ENCODE measurements at regions not wholly inside any gene's neighbourhood (a gene's known extent, or its start where the extent isn't known, plus 50 kb on each side); places are given as distances from the start of the nearest gene placed in this dataset.

- Mint-ChIP-seq H3K4me3 (ENCODE audit: unreplicated experiment) (no peak overlapping the region), H3K9me3 (ENCODE audit: unreplicated experiment) (peaks cover 2% of the 10 kb centered on the region), H3K36me3 (ENCODE audit: low read depth, unreplicated experiment) (no peaks in the 10 kb centered on the region), H3K4me1 (ENCODE audit: low read depth, unreplicated experiment) (no peaks in the 10 kb centered on the region), H3K27me3 (ENCODE audit: low read depth, unreplicated experiment) (no peaks in the 10 kb centered on the region), H3K27ac (ENCODE audit: unreplicated experiment) (no peak overlapping the region)
- H3K36me3 ChIP-seq (ENCODE audit: insufficient read depth, low read length) = no peaks in the 10 kb centered on the region
- no peaks in the 10 kb centered on the region for H3K9me3 ChIP-seq (ENCODE audit: insufficient read depth, low read depth, low read length)
- no peak overlapping the region for H3K4me2 ChIP-seq (ENCODE audit: low read length)
- no peak overlapping the region for H3K4me3 ChIP-seq (ENCODE audit: insufficient read depth, low read depth, low read length)
- H3K79me2 ChIP-seq (ENCODE audit: insufficient read depth, low read length) = no peaks in the 10 kb centered on the region
- no peaks in the 10 kb centered on the region for H4K20me1 ChIP-seq (ENCODE audit: insufficient read depth, low read length)
- H2AFZ ChIP-seq (ENCODE audit: low read depth, low read length) = no peak overlapping the region
- H3K4me1 ChIP-seq (ENCODE audit: insufficient read depth, low read length) = no peaks in the 10 kb centered on the region
- FAIRE-seq (no peak), DNase-seq (ENCODE audit: low read depth) (peak; percentile 85)
- no peak overlapping the region for H3K27ac ChIP-seq (ENCODE audit: low read depth, low read length)
- TF ChIP-seq CTCF (IDR thresholded peaks at IDR 0.05; ENCODE audit: insufficient read depth, low read depth, low read length) (no peak), EZH2 (IDR thresholded peaks at IDR 0.05; ENCODE audit: insufficient read depth, low read length) (no peak)
- no peak overlapping the region for H3K9ac ChIP-seq (ENCODE audit: low read length)
- no peaks in the 10 kb centered on the region for H3K27me3 ChIP-seq (ENCODE audit: insufficient read depth, low read length)
These were observed 173.5 kb downstream of the UBE2E3 start for GRCh38 chr2:181153886-181154285.

GRCh38 chr2:181157326-181157725 lies 176.9 kb downstream of the UBE2E3 start:
- Mint-ChIP-seq H3K9me3 (ENCODE audit: unreplicated experiment) (peaks cover 2% of the 10 kb centered on the region), H3K4me3 (ENCODE audit: unreplicated experiment) (no peak overlapping the region), H3K4me1 (ENCODE audit: low read depth, unreplicated experiment) (no peaks in the 10 kb centered on the region), H3K36me3 (ENCODE audit: low read depth, unreplicated experiment) (no peaks in the 10 kb centered on the region), H3K27me3 (ENCODE audit: low read depth, unreplicated experiment) (no peaks in the 10 kb centered on the region), H3K27ac (ENCODE audit: unreplicated experiment) (no peak overlapping the region)
- DNase-seq (ENCODE audit: low read depth) (peak; percentile 63), FAIRE-seq (no peak)
- no peaks in the 10 kb centered on the region for H3K79me2 ChIP-seq (ENCODE audit: insufficient read depth, low read length)
- no peak overlapping the region for H3K9ac ChIP-seq (ENCODE audit: low read length)
- no peaks in the 10 kb centered on the region for H3K27me3 ChIP-seq (ENCODE audit: insufficient read depth, low read length)
- H4K20me1 ChIP-seq (ENCODE audit: insufficient read depth, low read length) = no peaks in the 10 kb centered on the region
- H2AFZ ChIP-seq (ENCODE audit: low read depth, low read length) = no peak overlapping the region
- H3K27ac ChIP-seq (ENCODE audit: low read depth, low read length) = no peak overlapping the region
- no peaks in the 10 kb centered on the region for H3K4me1 ChIP-seq (ENCODE audit: insufficient read depth, low read length)
- no peaks in the 10 kb centered on the region for H3K9me3 ChIP-seq (ENCODE audit: insufficient read depth, low read depth, low read length)
- no peaks in the 10 kb centered on the region for H3K36me3 ChIP-seq (ENCODE audit: insufficient read depth, low read length)
- TF ChIP-seq CTCF (IDR thresholded peaks at IDR 0.05; ENCODE audit: insufficient read depth, low read depth, low read length) = no peak
- no peak overlapping the region for H3K4me2 ChIP-seq (ENCODE audit: low read length)
- H3K4me3 ChIP-seq (ENCODE audit: insufficient read depth, low read depth, low read length) = no peak overlapping the region

GRCh38 chr2:181158427-181158826 lies 178.0 kb downstream of the UBE2E3 start:
- no peak overlapping the region for H3K27ac Mint-ChIP-seq (ENCODE audit: unreplicated experiment)
- no peaks in the 10 kb centered on the region for H3K27me3 Mint-ChIP-seq (ENCODE audit: low read depth, unreplicated experiment)
- Histone ChIP-seq H3K27me3 (ENCODE audit: insufficient read depth, low read length) (no peaks in the 10 kb centered on the region), H3K27ac (ENCODE audit: low read depth, low read length) (no peak overlapping the region), H3K9ac (ENCODE audit: low read length) (no peak overlapping the region), H4K20me1 (ENCODE audit: insufficient read depth, low read length) (no peaks in the 10 kb centered on the region), H3K4me2 (ENCODE audit: low read length) (no peak overlapping the region), H2AFZ (ENCODE audit: low read depth, low read length) (no peak overlapping the region), H3K9me3 (ENCODE audit: insufficient read depth, low read depth, low read length) (no peaks in the 10 kb centered on the region), H3K4me1 (ENCODE audit: insufficient read depth, low read length) (no peaks in the 10 kb centered on the region), H3K79me2 (ENCODE audit: insufficient read depth, low read length) (no peaks in the 10 kb centered on the region), H3K4me3 (ENCODE audit: insufficient read depth, low read depth, low read length) (no peak overlapping the region), H3K36me3 (ENCODE audit: insufficient read depth, low read length) (no peaks in the 10 kb centered on the region)
- no peaks in the 10 kb centered on the region for H3K4me1 Mint-ChIP-seq (ENCODE audit: low read depth, unreplicated experiment)
- H3K9me3 Mint-ChIP-seq (ENCODE audit: unreplicated experiment) = peaks cover 2% of the 10 kb centered on the region
- no peaks in the 10 kb centered on the region for H3K36me3 Mint-ChIP-seq (ENCODE audit: low read depth, unreplicated experiment)
- TF ChIP-seq EZH2 (IDR thresholded peaks at IDR 0.05; ENCODE audit: insufficient read depth, low read length) (no peak), CTCF (IDR thresholded peaks at IDR 0.05; ENCODE audit: insufficient read depth, low read depth, low read length) (no peak)
- FAIRE-seq (no peak), DNase-seq (ENCODE audit: low read depth) (no peak)
- H3K4me3 Mint-ChIP-seq (ENCODE audit: unreplicated experiment) = no peak overlapping the region

All from astrocyte (in vitro differentiated cells and primary cell).